Activated naive CD4-positive, alpha-beta T cell treated with anti-CD3 and anti-CD28 coated beads, Interleukin-2, amount 10 ng/mL, durations not matched to agents 7 days and 5 days (primary cell): ENCODE measurements at regions not wholly inside any gene's neighbourhood (a gene's known extent, or its start where the extent isn't known, plus 50 kb on each side); places are given as distances from the start of the nearest gene placed in this dataset.

Source experiments
- CTCF ChIA-PET: fragments of 350-600 bp; sonication (Branson Sonifier 250); formaldehyde crosslinking; loops from one replicate; lab custom pipeline; 2021; ENCODE audit warnings: antibody characterized with exemption; lab: Charles Lee
- DNase-seq: peaks from one replicate; pipeline ENCODE4 v3.0.0-alpha.2; 2020
- H3K27ac Mint-ChIP-seq: one replicate; pipeline ENCODE4 v1.8.0; 2021; ENCODE audit warnings: mild to moderate bottlenecking, moderate library complexity, mixed read lengths
- H3K27me3 Mint-ChIP-seq: one replicate; pipeline ENCODE4 v1.8.0; 2021; ENCODE audit warnings: mild to moderate bottlenecking, mixed read lengths
- H3K36me3 Mint-ChIP-seq: one replicate; pipeline ENCODE4 v1.8.0; 2021; ENCODE audit warnings: mixed read lengths
- H3K4me1 Mint-ChIP-seq: one replicate; pipeline ENCODE4 v1.8.0; 2021; ENCODE audit warnings: mixed read lengths
- H3K4me3 Mint-ChIP-seq: one replicate; pipeline ENCODE4 v1.8.0; 2021; ENCODE audit warnings: mild to moderate bottlenecking, moderate library complexity, mixed read lengths
- H3K9me3 Mint-ChIP-seq: one replicate; pipeline ENCODE4 v1.8.0; 2021; ENCODE audit warnings: mixed read lengths

- H3K27me3 Mint-ChIP-seq: peaks cover 5% of the 10 kb centered on the region
- CTCF ChIA-PET: no interaction called here
- no peaks in the 10 kb centered on the region for H3K4me1 Mint-ChIP-seq
- H3K4me3 Mint-ChIP-seq: no peak overlapping the region
- H3K9me3 Mint-ChIP-seq: no peaks in the 10 kb centered on the region
- no peaks in the 10 kb centered on the region for H3K36me3 Mint-ChIP-seq
- DNase-seq: no peak
- H3K27ac Mint-ChIP-seq: no peak overlapping the region
Measured at GRCh38 chr13:108460746-108461145, 168.7 kb upstream of the MYO16 start.

DNA sequence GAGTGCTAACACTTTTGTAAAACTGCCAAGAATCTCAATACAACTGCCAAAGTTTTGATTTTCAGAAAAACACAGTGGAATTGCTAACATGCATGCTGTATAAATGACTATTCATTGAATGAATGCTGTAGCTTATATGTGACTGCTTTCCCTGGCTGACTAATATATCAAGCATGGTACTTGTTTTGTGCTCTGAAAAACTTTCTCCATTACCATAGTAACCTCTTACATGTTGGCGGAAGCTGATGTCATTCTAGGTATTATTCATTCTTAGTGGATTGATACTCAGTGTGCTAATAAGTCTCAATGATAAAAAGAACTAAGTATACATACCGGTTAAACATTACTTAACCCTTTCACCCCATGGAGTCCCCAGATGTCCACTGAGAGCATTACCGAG, 166.1 kb upstream of the MYO16 start:
- Mint-ChIP-seq H3K27ac (no peak overlapping the region), H3K4me1 (no peaks in the 10 kb centered on the region), H3K9me3 (no peaks in the 10 kb centered on the region), H3K36me3 (no peaks in the 10 kb centered on the region), H3K27me3 (no peaks in the 10 kb centered on the region), H3K4me3 (no peak overlapping the region)
- CTCF ChIA-PET: no interaction called here
- DNase-seq: no peak

DNA sequence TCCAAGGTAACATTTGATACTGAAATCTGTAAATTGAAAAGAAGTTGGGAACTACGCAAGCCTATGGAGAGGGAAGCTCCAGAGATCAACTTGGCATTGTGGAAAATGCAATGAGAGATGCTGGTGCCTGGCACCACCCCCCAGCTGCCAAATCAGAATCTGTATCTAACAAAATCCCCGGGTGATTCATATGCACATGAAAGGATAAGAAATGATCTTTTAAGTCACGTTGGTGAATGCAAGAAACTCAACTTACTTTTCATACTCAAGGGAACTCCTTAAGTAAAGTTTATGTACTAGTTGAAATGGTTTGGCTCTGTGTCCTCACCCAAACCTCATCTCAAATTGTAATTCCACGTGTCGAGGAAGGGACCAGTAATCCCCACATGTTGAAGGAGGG, 158.5 kb upstream of the MYO16 start:
- Mint-ChIP-seq H3K9me3 (no peaks in the 10 kb centered on the region), H3K4me3 (no peak overlapping the region), H3K27me3 (no peaks in the 10 kb centered on the region), H3K27ac (no peak overlapping the region), H3K36me3 (no peaks in the 10 kb centered on the region), H3K4me1 (no peaks in the 10 kb centered on the region)
- CTCF ChIA-PET: no interaction called here
- DNase-seq: no peak

GRCh38 chr13:108475181-108475580, 154.2 kb upstream of the MYO16 start:
- DNase-seq: no peak
- no peaks in the 10 kb centered on the region for H3K36me3 Mint-ChIP-seq
- CTCF ChIA-PET: no interaction called here

DNA sequence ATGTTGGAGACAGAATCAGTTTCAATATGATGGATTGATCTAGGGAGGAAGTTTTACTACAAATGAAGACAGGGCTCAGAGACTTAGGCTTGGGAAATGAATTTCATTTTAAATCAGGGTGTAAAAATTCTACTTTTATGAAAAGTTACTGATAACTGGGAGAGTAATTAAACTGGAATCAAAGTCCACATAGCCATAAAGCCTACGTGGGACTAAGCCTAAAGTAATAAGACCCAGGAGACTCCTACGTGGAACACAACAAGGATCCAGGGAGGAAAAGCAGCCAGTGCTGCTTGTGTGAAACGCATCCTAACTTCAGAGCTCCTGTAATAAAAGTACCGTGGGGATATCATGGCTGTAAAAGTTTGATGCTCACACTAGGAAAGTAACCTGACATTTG, 152.0 kb upstream of the MYO16 start:
- CTCF ChIA-PET: no interaction called here
- no peak overlapping the region for H3K4me3 Mint-ChIP-seq
- H3K9me3 Mint-ChIP-seq: no peaks in the 10 kb centered on the region
- no peaks in the 10 kb centered on the region for H3K4me1 Mint-ChIP-seq
- no peak for DNase-seq
- peaks cover 4% of the 10 kb centered on the region for H3K27me3 Mint-ChIP-seq
- no peak overlapping the region for H3K27ac Mint-ChIP-seq
- H3K36me3 Mint-ChIP-seq: no peaks in the 10 kb centered on the region

More at GRCh38 chr13:108475181-108475580, 154.2 kb upstream of the MYO16 start:
- Mint-ChIP-seq H3K27me3 (peaks cover 4% of the 10 kb centered on the region), H3K4me1 (no peaks in the 10 kb centered on the region), H3K4me3 (no peak overlapping the region), H3K27ac (no peak overlapping the region), H3K9me3 (no peaks in the 10 kb centered on the region)

- H3K36me3 Mint-ChIP-seq: no peaks in the 10 kb centered on the region
- CTCF ChIA-PET: no interaction called here
Measured at GRCh38 chr13:108478179-108478578, 151.2 kb upstream of the MYO16 start.

GRCh38 chr13:108483981-108484380, 145.4 kb upstream of the MYO16 start:
- DNase-seq: no peak
- H3K27ac Mint-ChIP-seq: no peak overlapping the region
- H3K4me1 Mint-ChIP-seq: no peaks in the 10 kb centered on the region
- H3K4me3 Mint-ChIP-seq: no peak overlapping the region
- H3K27me3 Mint-ChIP-seq: no peaks in the 10 kb centered on the region
- no peaks in the 10 kb centered on the region for H3K36me3 Mint-ChIP-seq
- H3K9me3 Mint-ChIP-seq: no peaks in the 10 kb centered on the region
- CTCF ChIA-PET: no interaction called here

More at GRCh38 chr13:108478179-108478578, 151.2 kb upstream of the MYO16 start:
- no peaks in the 10 kb centered on the region for H3K9me3 Mint-ChIP-seq
- DNase-seq: no peak
- H3K27ac Mint-ChIP-seq: no peak overlapping the region
- H3K4me1 Mint-ChIP-seq: no peaks in the 10 kb centered on the region
- peaks cover 4% of the 10 kb centered on the region for H3K27me3 Mint-ChIP-seq
- no peak overlapping the region for H3K4me3 Mint-ChIP-seq

GRCh38 chr13:108486096-108486495, 143.3 kb upstream of the MYO16 start:
- no peaks in the 10 kb centered on the region for H3K27me3 Mint-ChIP-seq
- DNase-seq: no peak
- H3K4me3 Mint-ChIP-seq: no peak overlapping the region
- no peaks in the 10 kb centered on the region for H3K4me1 Mint-ChIP-seq
- CTCF ChIA-PET: no interaction called here
- no peaks in the 10 kb centered on the region for H3K9me3 Mint-ChIP-seq
- H3K36me3 Mint-ChIP-seq: no peaks in the 10 kb centered on the region
- H3K27ac Mint-ChIP-seq: no peak overlapping the region

- DNase-seq: no peak
- H3K27ac Mint-ChIP-seq: no peak overlapping the region
- peaks cover 16% of the 10 kb centered on the region for H3K4me1 Mint-ChIP-seq
- peaks cover 50% of the 10 kb centered on the region for H3K27me3 Mint-ChIP-seq
- no peaks in the 10 kb centered on the region for H3K36me3 Mint-ChIP-seq
- H3K4me3 Mint-ChIP-seq: peak overlapping the region; percentile 66
- H3K9me3 Mint-ChIP-seq: no peaks in the 10 kb centered on the region
- CTCF ChIA-PET: no interaction called here
Measured at GRCh38 chr13:108494991-108495645, 134.3 kb upstream of the MYO16 start.

- Mint-ChIP-seq H3K27me3 (peaks cover 50% of the 10 kb centered on the region), H3K4me3 (peak overlapping the region; percentile 52), H3K4me1 (peaks cover 16% of the 10 kb centered on the region), H3K27ac (no peak overlapping the region), H3K9me3 (no peaks in the 10 kb centered on the region), H3K36me3 (no peaks in the 10 kb centered on the region)
- CTCF ChIA-PET: no interaction called here
- DNase-seq: no peak
Measured at GRCh38 chr13:108495646-108496361, 133.6 kb upstream of the MYO16 start.

GRCh38 chr13:108496362-108497210, 132.8 kb upstream of the MYO16 start:
- no peak overlapping the region for H3K27ac Mint-ChIP-seq
- CTCF ChIA-PET: no interaction called here

DNA sequence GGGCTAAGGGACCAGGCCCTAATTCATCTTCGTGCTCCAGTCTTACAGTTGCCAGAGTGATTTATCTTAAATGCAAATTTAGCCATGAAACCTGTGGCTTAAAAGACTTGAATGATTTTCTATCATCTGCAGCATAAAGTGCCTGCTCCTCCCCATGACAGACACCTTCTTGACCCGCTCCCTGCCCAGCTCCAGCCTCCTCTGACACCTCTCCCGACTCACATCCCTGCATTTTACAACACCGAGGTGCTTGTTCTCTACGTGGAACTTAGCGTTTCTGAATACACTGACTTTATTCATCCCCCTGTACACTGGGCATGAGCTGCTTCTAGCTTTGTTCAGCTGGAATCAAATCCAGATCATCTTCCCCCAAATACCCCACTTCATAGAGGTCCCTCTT, 128.7 kb upstream of the MYO16 start:
- Mint-ChIP-seq H3K27ac (no peak overlapping the region), H3K27me3 (peaks cover 31% of the 10 kb centered on the region), H3K4me1 (peaks cover 11% of the 10 kb centered on the region), H3K4me3 (no peak overlapping the region), H3K9me3 (no peaks in the 10 kb centered on the region), H3K36me3 (no peaks in the 10 kb centered on the region)
- DNase-seq: no peak
- CTCF ChIA-PET: interaction anchor here (0.6 kb wide), 1 partner anchor 297 kb away, joined by 3 read pairs; no protein-coding TSS in a partner anchor

More at GRCh38 chr13:108496362-108497210, 132.8 kb upstream of the MYO16 start:
- no peaks in the 10 kb centered on the region for H3K36me3 Mint-ChIP-seq
- H3K9me3 Mint-ChIP-seq: no peaks in the 10 kb centered on the region
- H3K4me3 Mint-ChIP-seq: peak overlapping the region; percentile 52
- DNase-seq: no peak
- peaks cover 16% of the 10 kb centered on the region for H3K4me1 Mint-ChIP-seq
- H3K27me3 Mint-ChIP-seq: peaks cover 50% of the 10 kb centered on the region

- no peak overlapping the region for H3K27ac Mint-ChIP-seq
- H3K4me3 Mint-ChIP-seq: no peak overlapping the region
Measured at GRCh38 chr13:108508263-108508662, 121.1 kb upstream of the MYO16 start.

DNA sequence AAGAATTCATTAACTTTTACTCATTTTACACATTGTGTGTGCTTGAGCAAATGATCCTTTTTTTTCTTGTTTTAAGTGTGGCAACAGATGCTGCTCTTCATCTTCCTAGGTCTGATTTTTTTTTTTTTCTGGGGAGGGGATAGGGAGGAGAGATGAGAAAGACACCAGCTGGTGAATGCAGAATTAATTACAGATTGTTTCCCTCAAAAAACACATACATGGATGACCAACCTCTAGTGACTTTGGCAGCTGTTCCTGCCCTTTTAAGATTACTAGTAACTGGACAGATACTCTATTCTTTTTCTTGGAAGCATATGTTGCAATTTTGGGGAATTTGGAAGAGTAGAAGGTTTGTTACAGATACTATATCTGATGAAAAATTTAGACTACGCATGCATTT, 103.6 kb upstream of the MYO16 start:
- Mint-ChIP-seq H3K4me3 (no peak overlapping the region), H3K36me3 (no peaks in the 10 kb centered on the region), H3K27me3 (no peaks in the 10 kb centered on the region), H3K9me3 (no peaks in the 10 kb centered on the region), H3K27ac (no peak overlapping the region), H3K4me1 (no peaks in the 10 kb centered on the region)
- CTCF ChIA-PET: no interaction called here
- DNase-seq: no peak

More at GRCh38 chr13:108508263-108508662, 121.1 kb upstream of the MYO16 start:
- CTCF ChIA-PET: interaction anchor here (0.7 to 2.7 kb wide), 6 partner anchors 163 to 284 kb away, joined by 3 to 20 read pairs (median 4); no protein-coding TSS in a partner anchor
- Mint-ChIP-seq H3K4me1 (no peaks in the 10 kb centered on the region), H3K27me3 (no peaks in the 10 kb centered on the region), H3K9me3 (peaks cover 3% of the 10 kb centered on the region), H3K36me3 (no peaks in the 10 kb centered on the region)
- no peak for DNase-seq
